Adrenal gland (tissue), 9 donors: ENCODE measurements at regions not wholly inside any gene's neighbourhood (a gene's known extent, or its start where the extent isn't known, plus 50 kb on each side); places are given as distances from the start of the nearest gene placed in this dataset.

Source experiments
- DNase-seq, 7 donors: peaks; one replicate each; pipeline ENCODE4 v3.0.0-alpha.2; 2019 to 2020
- H3K27ac ChIP-seq, 5 donors: fragments of 200-600 bp; sonication (generic) in 4 of 5; 1 replicate in 3 of 5; 2 replicates in 2 of 5; pipeline versions ENCODE4 v1.5.1 to v1.8.0; 2016 to 2020; ENCODE audit warnings: mild to moderate bottlenecking in 1 of 5
- H3K27me3 ChIP-seq: fragments of 200-600 bp; 2 replicates; pipeline ENCODE4 v1.8.0; 2021
- H3K36me3 ChIP-seq, 2 donors: fragments of 200-600 bp; replicated peaks in 1 of 2; 1 replicate in 1 of 2; 2 replicates in 1 of 2; pipeline versions ENCODE4 v1.5.1 to v1.8.0; 2018 to 2022
- H3K4me1 ChIP-seq, 2 donors: fragments of 200-600 bp; replicated peaks in 1 of 2; 1 replicate in 1 of 2; 2 replicates in 1 of 2; pipeline versions ENCODE4 v1.5.1 to v1.8.0; 2018 to 2021
- H3K4me3 ChIP-seq, 4 donors: fragments of 200-600 bp; sonication (generic) in 3 of 4; one replicate each; pipeline ENCODE4 v1.5.1; 2016 to 2018
- H3K9me3 ChIP-seq, 3 donors: fragments of 200-600 bp; sonication (generic) in 1 of 3; replicated peaks in 1 of 3; 1 replicate in 2 of 3; 2 replicates in 1 of 3; pipeline versions ENCODE4 v1.5.1 to v1.8.0; 2016 to 2021
- CTCF ChIP-seq, 6 experiments: fragments of 450-650 bp in 4 of 6; fragments of 200-600 bp in 2 of 6; sonication (generic) in 1 of 6; IDR thresholded peaks; 1 replicate in 5 of 6; 2 replicates in 1 of 6; pipeline versions ENCODE4 v1.5.1 to v1.8.0; 2016 to 2021; ENCODE audit warnings: antibody characterized with exemption in 6 of 6, mild to moderate bottlenecking in 2 of 6, moderate library complexity in 1 of 6
- POLR2A ChIP-seq, 2 donors: fragments of 450-650 bp; IDR thresholded peaks; one replicate each; pipeline ENCODE4 v1.6.1; 2017; ENCODE audit warnings: antibody characterized with exemption in 2 of 2, mild to moderate bottlenecking in 2 of 2, moderate library complexity in 1 of 2
- WGBS, 4 donors: extraction: QIAGEN DNeasy Blood & Tissue Kit in 2 of 4; methylation state at CpG; one replicate each; pipeline versions ENCODE4 v1.1.5 to v1.1.7; 2013 to 2017; 5-methylcytosine and 5-hydroxymethylcytosine counted together
- intact Hi-C, 2 donors: fragments of 100-400 bp; cut with DNase I; formaldehyde crosslinking; loops; one replicate each; pipeline versions ENCODE4 v1.14.1 to v1.15.0; 2022 to 2023
- donor health status: healthy with polysubstance abuse.
- donor health status: Bipolar disorder and iron deficiency.
- donor health status: DM: yes; HTN: yes; CAD: no.
- donor health status: DM: no; HTN: no; CAD: no.
- donor health status: DM: no; HTN: no; CAD: no.

GRCh38 chr14:37972941-37973887, 234.5 kb upstream of the SSTR1 start:
- WGBS, 4 donors, result 48 to 50% (median 49%) methylated on average over 7 of the region's 7 CpGs

GRCh38 chr14:37974421-37974820, 233.3 kb upstream of the SSTR1 start:
- H3K4me3 ChIP-seq, result no peak overlapping the region
- 86 to 100% (median 87%) methylated on average over 1 of the region's 1 CpG for WGBS, 4 donors
- no peak overlapping the region for H3K27ac ChIP-seq
- H3K27me3 ChIP-seq, result no peaks in the 10 kb centered on the region
- no peaks in the 10 kb centered on the region for H3K4me1 ChIP-seq
- no peaks in the 10 kb centered on the region for H3K36me3 ChIP-seq
- no peak for DNase-seq
- TF ChIP-seq CTCF (IDR thresholded peaks at IDR 0.05), result no peak
- no peak for TF ChIP-seq POLR2A (IDR thresholded peaks at IDR 0.05)
- no peaks in the 10 kb centered on the region for H3K9me3 ChIP-seq
- intact Hi-C loops, result no loop called here

More at GRCh38 chr14:37972941-37973887, 234.5 kb upstream of the SSTR1 start:
- Histone ChIP-seq H3K27ac (no peak overlapping the region), H3K9me3 (no peaks in the 10 kb centered on the region), H3K4me1 (no peaks in the 10 kb centered on the region), H3K27me3 (no peaks in the 10 kb centered on the region), H3K4me3 (no peak overlapping the region), H3K36me3 (no peaks in the 10 kb centered on the region)
- TF ChIP-seq POLR2A (IDR thresholded peaks at IDR 0.05) (no peak), CTCF (IDR thresholded peaks at IDR 0.05) (no peak)
- DNase-seq, result no peak
- intact Hi-C loops, result no loop called here

- H3K27ac ChIP-seq, result no peak overlapping the region
- H3K4me3 ChIP-seq, result no peak overlapping the region
- no peaks in the 10 kb centered on the region for H3K36me3 ChIP-seq
- no peak for DNase-seq
- intact Hi-C loops, result no loop called here
- no peaks in the 10 kb centered on the region for H3K9me3 ChIP-seq
- TF ChIP-seq CTCF (IDR thresholded peaks at IDR 0.05), result no peak
- TF ChIP-seq POLR2A (IDR thresholded peaks at IDR 0.05), result no peak
- no peaks in the 10 kb centered on the region for H3K4me1 ChIP-seq
- H3K27me3 ChIP-seq, result no peaks in the 10 kb centered on the region
Observed at GRCh38 chr14:37977481-37977880, 230.2 kb upstream of the SSTR1 start.

GRCh38 chr14:37985826-37986470, 221.8 kb upstream of the SSTR1 start:
- Histone ChIP-seq H3K27ac (no peak overlapping the region), H3K4me1 (no peaks in the 10 kb centered on the region), H3K4me3 (no peak overlapping the region), H3K36me3 (no peaks in the 10 kb centered on the region), H3K9me3 (no peaks in the 10 kb centered on the region), H3K27me3 (no peaks in the 10 kb centered on the region)
- DNase-seq, result peak in 6 of 7 donors; percentile 14 to 68 (median 45)
- TF ChIP-seq POLR2A (IDR thresholded peaks at IDR 0.05) (no peak), CTCF (IDR thresholded peaks at IDR 0.05) (peak; percentile 32 to 68 (median 51))
- WGBS, 4 donors, result 50 to 67% (median 55%) methylated on average over 2 of the region's 2 CpGs
- intact Hi-C loops, result no loop called here
